ENCODE measurements at regions not wholly inside any gene's neighbourhood (a gene's known extent, or its start where the extent isn't known, plus 50 kb on each side); places are given as distances from the start of the nearest gene placed in this dataset.
A peak's percentile ranks its signal among the peaks of the same experiment; 100 is the strongest.

- DNase-seq = no peak
Observed at GRCh38 chr22:47396515-47396914, 634.1 kb downstream of the TBC1D22A start.

GRCh38 chr22:47396105-47396504, 633.7 kb downstream of the TBC1D22A start:
- no peak for DNase-seq

- peak; percentile 95 for DNase-seq
Observed at GRCh38 chr22:47395481-47395880, 633.0 kb downstream of the TBC1D22A start.

- no peak for DNase-seq
Observed at GRCh38 chr22:47394504-47395440, 632.3 kb downstream of the TBC1D22A start.

GRCh38 chr22:47393191-47393590, 630.7 kb downstream of the TBC1D22A start:
- DNase-seq = no peak

- no peak for DNase-seq
Observed at GRCh38 chr22:47392729-47393128, 630.3 kb downstream of the TBC1D22A start.

GRCh38 chr22:47392054-47392347, 629.6 kb downstream of the TBC1D22A start:
- DNase-seq = no peak

- DNase-seq = no peak
Observed at GRCh38 chr22:47391169-47392053, 629.0 kb downstream of the TBC1D22A start.

GRCh38 chr22:47390026-47390970, 627.8 kb downstream of the TBC1D22A start:
- no peak for DNase-seq

- DNase-seq = no peak
Observed at GRCh38 chr22:47389201-47389600, 626.8 kb downstream of the TBC1D22A start.

- no peak for DNase-seq
Observed at GRCh38 chr22:47388778-47389177, 626.3 kb downstream of the TBC1D22A start.

- DNase-seq = no peak
Observed at GRCh38 chr22:47388331-47388730, 625.9 kb downstream of the TBC1D22A start.

GRCh38 chr22:47386812-47387510, 624.5 kb downstream of the TBC1D22A start:
- DNase-seq = no peak

- DNase-seq = no peak
Observed at GRCh38 chr22:47384977-47385376, 622.5 kb downstream of the TBC1D22A start.

GRCh38 chr22:47382164-47382890, 619.9 kb downstream of the TBC1D22A start:
- no peak for DNase-seq

GRCh38 chr22:47381240-47381639, 618.8 kb downstream of the TBC1D22A start:
- DNase-seq = no peak

GRCh38 chr22:47380692-47381091, 618.2 kb downstream of the TBC1D22A start:
- no peak for DNase-seq

- DNase-seq = no peak
Observed at GRCh38 chr22:47379037-47379436, 616.6 kb downstream of the TBC1D22A start.

GRCh38 chr22:47377926-47378560, 615.6 kb downstream of the TBC1D22A start:
- no peak for DNase-seq

GRCh38 chr22:47376901-47377505, 614.6 kb downstream of the TBC1D22A start:
- DNase-seq = no peak
